Prostate gland (tissue), 2 donors: ENCODE measurements at regions not wholly inside any gene's neighbourhood (a gene's known extent, or its start where the extent isn't known, plus 50 kb on each side); places are given as distances from the start of the nearest gene placed in this dataset.

Experiments
- DNase-seq: peaks from one replicate; pipeline ENCODE4 v3.0.0-alpha.2; 2019; ENCODE audit warnings: low spot score
- H3K27ac ChIP-seq, 2 donors: fragments of 200-600 bp; sonication (generic); 2 replicates each; pipeline ENCODE4 v1.5.1; 2017 to 2019
- H3K27me3 ChIP-seq: fragments of 200-600 bp; sonication (generic); replicated peaks from 2 replicates; pipeline ENCODE4 v1.5.1; 2019; ENCODE audit not compliant: insufficient read depth
- H3K36me3 ChIP-seq, 2 donors: fragments of 200-600 bp; sonication (generic); 1 replicate in 1 of 2; 2 replicates in 1 of 2; pipeline versions ENCODE4 v1.5.1 to v1.8.1; 2017 to 2019
- H3K4me1 ChIP-seq: fragments of 200-600 bp; sonication (generic); replicated peaks from 2 replicates; pipeline ENCODE4 v1.5.1; 2019
- H3K4me3 ChIP-seq, 2 donors: fragments of 200-600 bp; sonication (generic); 2 replicates each; pipeline ENCODE4 v1.5.1; 2017 to 2019
- H3K9me3 ChIP-seq: fragments of 200-600 bp; sonication (generic); 2 replicates; pipeline ENCODE4 v1.5.1; 2017
- CTCF ChIP-seq, 4 experiments: fragments of 200-600 bp in 2 of 4; fragments of 450-650 bp in 2 of 4; sonication (generic) in 2 of 4; IDR thresholded peaks; 1 replicate in 3 of 4; 2 replicates in 1 of 4; pipeline ENCODE4 v1.5.1; 2016 to 2019; ENCODE audit warnings: antibody characterized with exemption in 4 of 4, mild to moderate bottlenecking in 2 of 4, moderate library complexity in 2 of 4
- POLR2A ChIP-seq: fragments of 450-650 bp; IDR thresholded peaks from one replicate; pipeline ENCODE4 v1.6.1; 2016; ENCODE audit warnings: antibody characterized with exemption, mild to moderate bottlenecking
- POLR2AphosphoS5 ChIP-seq: sonication (generic); formaldehyde crosslinking; IDR thresholded peaks from one replicate; pipeline ENCODE4 v1.6.1; 2017; ENCODE audit warnings: antibody characterized with exemption
- WGBS: methylation state at CpG from one replicate; pipeline ENCODE4 v1.1.5; 2018; 5-methylcytosine and 5-hydroxymethylcytosine counted together
- intact Hi-C: fragments of 100-400 bp; cut with DNase I; formaldehyde crosslinking; loops from one replicate; pipeline ENCODE4 v1.14.2; 2022

- Histone ChIP-seq H3K27ac (no peak overlapping the region), H3K4me1 (no peaks in the 10 kb centered on the region), H3K9me3 (no peaks in the 10 kb centered on the region), H3K27me3 (no peaks in the 10 kb centered on the region), H3K36me3 (no peaks in the 10 kb centered on the region), H3K4me3 (no peak overlapping the region)
- 77% methylated on average over 9 of the region's 9 CpGs for WGBS
- no peak for DNase-seq
- TF ChIP-seq POLR2A (no peak), POLR2AphosphoS5 (no peak), CTCF (IDR thresholded peaks at IDR 0.05) (no peak)
- intact Hi-C loops: no loop called here
Measured at GRCh38 chr11:105268404-105269062, 129.0 kb upstream of the CARD18 start.

- Histone ChIP-seq H3K9me3 (no peaks in the 10 kb centered on the region), H3K4me1 (no peaks in the 10 kb centered on the region), H3K36me3 (no peaks in the 10 kb centered on the region), H3K4me3 (no peak overlapping the region), H3K27me3 (no peaks in the 10 kb centered on the region), H3K27ac (no peak overlapping the region)
- WGBS: 78% methylated on average over 1 of the region's 1 CpG
- intact Hi-C loops: no loop called here
- no peak for DNase-seq
- no peak for TF ChIP-seq POLR2A
- TF ChIP-seq CTCF (IDR thresholded peaks at IDR 0.05): no peak
- no peak for TF ChIP-seq POLR2AphosphoS5
Measured at GRCh38 chr11:105265845-105266244, 126.3 kb upstream of the CARD18 start.

- Histone ChIP-seq H3K27ac (no peak overlapping the region), H3K4me3 (no peak overlapping the region), H3K36me3 (no peaks in the 10 kb centered on the region), H3K4me1 (no peaks in the 10 kb centered on the region), H3K27me3 (no peaks in the 10 kb centered on the region), H3K9me3 (no peaks in the 10 kb centered on the region)
- DNase-seq: no peak
- WGBS: 84% methylated on average over 1 of the region's 1 CpG
- intact Hi-C loops: no loop called here
- no peak for TF ChIP-seq CTCF (IDR thresholded peaks at IDR 0.05)
- no peak for TF ChIP-seq POLR2AphosphoS5
- no peak for TF ChIP-seq POLR2A
Measured at GRCh38 chr11:105260976-105261375, 121.4 kb upstream of the CARD18 start.

GRCh38 chr11:105245781-105246315 is 106.3 kb upstream of the CARD18 start:
- intact Hi-C loops: no loop called here
- Histone ChIP-seq H3K36me3 (no peaks in the 10 kb centered on the region), H3K9me3 (no peaks in the 10 kb centered on the region), H3K4me1 (no peaks in the 10 kb centered on the region), H3K27me3 (no peaks in the 10 kb centered on the region), H3K4me3 (no peak overlapping the region), H3K27ac (no peak overlapping the region)
- DNase-seq: no peak
- WGBS: 88% methylated on average over 3 of the region's 3 CpGs
- no peak for TF ChIP-seq CTCF (IDR thresholded peaks at IDR 0.05)
- no peak for TF ChIP-seq POLR2AphosphoS5
- no peak for TF ChIP-seq POLR2A

GRCh38 chr11:105244160-105244825 is 104.7 kb upstream of the CARD18 start:
- Histone ChIP-seq H3K9me3 (no peaks in the 10 kb centered on the region), H3K27me3 (no peaks in the 10 kb centered on the region), H3K36me3 (no peaks in the 10 kb centered on the region), H3K4me1 (no peaks in the 10 kb centered on the region), H3K27ac (no peak overlapping the region), H3K4me3 (no peak overlapping the region)
- DNase-seq: no peak
- no peak for TF ChIP-seq POLR2AphosphoS5
- TF ChIP-seq POLR2A: no peak
- TF ChIP-seq CTCF (IDR thresholded peaks at IDR 0.05): no peak
- WGBS: 72% methylated on average over 4 of the region's 4 CpGs
- intact Hi-C loops: no loop called here
